ENCODE measurements at regions not wholly inside any gene's neighbourhood (a gene's known extent, or its start where the extent isn't known, plus 50 kb on each side); places are given as distances from the start of the nearest gene placed in this dataset.

GRCh38 chr3:3372210-3372777, 192.8 kb upstream of the CRBN start:
- peaks cover 3% of the 10 kb centered on the region for H3K9me3 Mint-ChIP-seq (ENCODE audit: insufficient read depth)
- DNase-seq, result no peak

GRCh38 chr3:3368306-3368705, 188.8 kb upstream of the CRBN start:
- TF ChIP-seq EZH2 (IDR thresholded peaks at IDR 0.05; ENCODE audit: borderline replicate concordance, insufficient read depth, low read depth, low read length, poor library complexity, severe bottlenecking), result no peak
- TF ChIP-seq CTCF (IDR thresholded peaks at IDR 0.05), result no peak
- ChIA-PET POLR2A (no interaction called here), CTCF (interaction anchor here (0.7 kb wide), 1 partner anchor 967 kb away, joined by 3 read pairs; no protein-coding TSS in a partner anchor)
- no peak overlapping the region for H2AFZ ChIP-seq (ENCODE audit: insufficient read depth, low read depth, low read length, poor library complexity, severe bottlenecking)
- no peak overlapping the region for H3K9ac ChIP-seq (ENCODE audit: low read length)
- H3K27ac ChIP-seq (ENCODE audit: low read length in 2 of 2), result no peak overlapping the region
- no peaks in the 10 kb centered on the region for H4K20me1 ChIP-seq (ENCODE audit: control insufficient read depth, insufficient read depth, low read length, poor library complexity, severe bottlenecking)
- no peaks in the 10 kb centered on the region for H3K27me3 ChIP-seq (replicated peaks in 1 of 4; ENCODE audit: control extremely low read depth in 1 of 4, control insufficient read depth in 3 of 4, insufficient read depth in 4 of 4, low read length in 3 of 4)
- no peaks in the 10 kb centered on the region for H3K4me1 ChIP-seq (ENCODE audit: control insufficient read depth in 2 of 2, insufficient read depth in 2 of 2, low read length in 2 of 2)
- Mint-ChIP-seq H3K4me3 (no peak overlapping the region), H3K27me3 (no peaks in the 10 kb centered on the region), H3K4me1 (no peaks in the 10 kb centered on the region), H3K27ac (no peak overlapping the region), H3K9me3 (ENCODE audit: insufficient read depth) (no peaks in the 10 kb centered on the region)
- no peaks in the 10 kb centered on the region for H3K79me2 ChIP-seq (ENCODE audit: control insufficient read depth, insufficient read depth, low read length)
- DNase-seq (no peak), ATAC-seq (ENCODE audit: low read depth) (no peak)
- no peaks in the 10 kb centered on the region for H3K9me3 ChIP-seq (ENCODE audit: control extremely low read depth in 1 of 3, control insufficient read depth in 2 of 3, insufficient read depth in 1 of 3, low read length in 2 of 3)
- H3K4me3 ChIP-seq (ENCODE audit: control extremely low read depth in 1 of 5, extremely low read depth in 1 of 5, insufficient read depth in 1 of 5, low read depth in 2 of 5, low read length in 4 of 5), result no peak overlapping the region
- no peak overlapping the region for H3K4me2 ChIP-seq (replicated peaks; ENCODE audit: low read depth, low read length, poor library complexity, severe bottlenecking)
- WGBS (ENCODE audit: insufficient coverage), result 100% methylated on average over 2 of the region's 4 CpGs
- H3K36me3 ChIP-seq (replicated peaks in 1 of 2; ENCODE audit: control extremely low read depth in 1 of 2, control insufficient read depth in 1 of 2, extremely low read depth in 1 of 2, insufficient read depth in 2 of 2, low read length in 1 of 2), result no peaks in the 10 kb centered on the region
- intact Hi-C loops (cut with micrococcal nuclease), result no loop called here

More at GRCh38 chr3:3372210-3372777, 192.8 kb upstream of the CRBN start:
- H3K27me3 ChIP-seq (replicated peaks in 1 of 4; ENCODE audit: control extremely low read depth in 1 of 4, control insufficient read depth in 3 of 4, insufficient read depth in 4 of 4, low read length in 3 of 4), result no peaks in the 10 kb centered on the region
- peaks cover 0 to 8% (median 0%) of the 10 kb centered on the region in 3 donors for H3K9me3 ChIP-seq (ENCODE audit: control extremely low read depth in 1 of 3, control insufficient read depth in 2 of 3, insufficient read depth in 1 of 3, low read length in 2 of 3)
- H3K4me1 ChIP-seq (ENCODE audit: control insufficient read depth in 2 of 2, insufficient read depth in 2 of 2, low read length in 2 of 2), result no peaks in the 10 kb centered on the region
- Mint-ChIP-seq H3K27ac (no peak overlapping the region), H3K27me3 (peaks cover under 1% of the 10 kb centered on the region), H3K4me3 (no peak overlapping the region), H3K4me1 (no peaks in the 10 kb centered on the region)
- no peak overlapping the region for H3K4me3 ChIP-seq (ENCODE audit: control extremely low read depth in 1 of 5, extremely low read depth in 1 of 5, insufficient read depth in 1 of 5, low read depth in 2 of 5, low read length in 4 of 5)
- CTCF ChIA-PET, result no interaction called here
- no peaks in the 10 kb centered on the region for H4K20me1 ChIP-seq (ENCODE audit: control insufficient read depth, insufficient read depth, low read length, poor library complexity, severe bottlenecking)
- no peak overlapping the region for H3K9ac ChIP-seq (ENCODE audit: low read length)
- H2AFZ ChIP-seq (ENCODE audit: insufficient read depth, low read depth, low read length, poor library complexity, severe bottlenecking), result no peak overlapping the region
- no peaks in the 10 kb centered on the region for H3K79me2 ChIP-seq (ENCODE audit: control insufficient read depth, insufficient read depth, low read length)
- no peak for TF ChIP-seq CTCF (IDR thresholded peaks at IDR 0.05)
- no peaks in the 10 kb centered on the region for H3K36me3 ChIP-seq (replicated peaks in 1 of 2; ENCODE audit: control extremely low read depth in 1 of 2, control insufficient read depth in 1 of 2, extremely low read depth in 1 of 2, insufficient read depth in 2 of 2, low read length in 1 of 2)
- intact Hi-C loops (cut with micrococcal nuclease), result no loop called here
- WGBS (ENCODE audit: insufficient coverage), result 60% methylated on average over 2 of the region's 5 CpGs
- no peak overlapping the region for H3K4me2 ChIP-seq (replicated peaks; ENCODE audit: low read depth, low read length, poor library complexity, severe bottlenecking)
- no peak for ATAC-seq (ENCODE audit: low read depth)
- no peak overlapping the region for H3K27ac ChIP-seq (ENCODE audit: low read length in 2 of 2)
- POLR2A ChIA-PET, result no interaction called here

All from B cell (primary cell).